GM18511 (cell line): ENCODE measurements at regions not wholly inside any gene's neighbourhood (a gene's known extent, or its start where the extent isn't known, plus 50 kb on each side); places are given as distances from the start of the nearest gene placed in this dataset.

Experiments used
- ATAC-seq: cut with Tn5 transposase; IDR thresholded peaks from one replicate; pipeline ENCODE4 v1.9.1; 2021; ENCODE audit warnings: mild to moderate bottlenecking, moderate library complexity; ENCODE audit not compliant: unreplicated experiment

DNA sequence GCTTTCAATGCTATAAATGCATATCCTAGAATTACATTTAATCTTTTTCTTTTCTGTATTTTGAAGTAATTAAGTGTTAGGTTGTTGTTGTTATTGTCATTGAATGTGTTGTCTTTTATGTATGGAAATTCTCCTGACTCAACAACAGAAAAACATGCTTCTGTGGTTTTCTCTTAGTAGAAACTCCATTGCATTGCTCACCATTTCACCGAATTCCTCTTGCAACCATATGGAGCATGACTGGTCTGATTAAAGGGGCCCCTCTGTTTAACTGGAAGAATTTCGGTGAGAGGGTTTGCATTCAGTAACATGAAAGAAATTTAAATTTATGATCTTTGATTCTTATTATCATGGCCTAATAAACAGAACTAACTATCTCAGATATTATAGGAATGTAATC is 454.3 kb upstream of the JARID2 start:
- no peak for ATAC-seq

DNA sequence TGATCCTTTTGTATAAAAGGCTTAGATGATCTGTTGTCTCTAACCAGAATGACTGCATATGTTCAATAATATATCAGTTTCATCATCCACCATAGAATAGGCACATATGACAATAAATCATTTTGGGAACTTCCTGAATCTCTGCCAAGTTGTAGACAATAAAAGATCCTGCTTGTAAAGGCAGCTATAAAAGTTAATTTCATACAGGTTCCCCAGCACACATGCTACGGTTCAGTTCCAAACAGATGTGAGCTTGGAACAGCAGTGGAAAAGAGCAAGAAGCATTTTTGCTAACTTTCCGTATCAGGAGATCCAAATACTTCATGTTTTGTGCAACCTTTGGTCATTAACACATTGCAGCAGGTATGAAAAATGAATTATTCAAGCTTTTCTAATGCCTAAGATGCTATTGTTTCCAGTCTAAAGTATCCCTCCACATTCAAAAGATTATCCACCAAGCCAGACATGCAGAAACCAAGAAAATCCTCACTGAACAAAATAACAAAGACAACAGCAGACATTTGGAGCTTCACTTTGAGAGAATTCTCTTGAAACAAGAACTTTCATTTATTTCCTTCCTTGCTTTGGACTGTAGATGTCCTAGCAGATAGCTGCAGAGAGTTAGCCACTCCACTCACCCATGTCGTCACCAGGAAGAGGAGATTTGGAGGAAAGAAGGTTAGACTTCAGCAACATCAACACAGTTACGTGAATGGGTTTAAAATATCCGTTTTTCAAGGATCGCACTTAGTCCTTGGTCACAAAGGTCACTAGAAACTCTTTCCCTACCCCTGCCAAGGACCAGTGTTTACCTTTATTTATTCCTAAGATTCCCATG is 453.5 kb upstream of the JARID2 start:
- no peak for ATAC-seq

DNA sequence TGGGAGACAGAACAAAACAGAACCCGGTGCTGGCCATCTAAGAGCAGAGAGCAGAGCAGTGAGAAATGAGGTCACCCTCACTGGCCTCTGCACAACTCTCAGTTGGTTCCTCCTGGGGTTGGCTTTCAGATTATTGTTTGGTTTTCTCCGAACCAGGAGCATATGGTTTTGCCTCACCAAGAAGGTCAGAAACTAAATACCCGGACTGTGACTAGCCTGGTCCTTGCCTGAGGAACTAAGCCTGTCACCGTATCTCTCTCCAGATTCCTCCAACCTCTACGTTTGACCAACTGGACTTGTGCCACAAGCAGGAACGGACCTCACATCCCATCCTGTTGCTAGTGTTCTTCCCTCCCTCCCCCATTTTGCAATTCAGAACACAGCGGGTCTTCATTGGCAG is 450.4 kb upstream of the JARID2 start:
- ATAC-seq = no peak

DNA sequence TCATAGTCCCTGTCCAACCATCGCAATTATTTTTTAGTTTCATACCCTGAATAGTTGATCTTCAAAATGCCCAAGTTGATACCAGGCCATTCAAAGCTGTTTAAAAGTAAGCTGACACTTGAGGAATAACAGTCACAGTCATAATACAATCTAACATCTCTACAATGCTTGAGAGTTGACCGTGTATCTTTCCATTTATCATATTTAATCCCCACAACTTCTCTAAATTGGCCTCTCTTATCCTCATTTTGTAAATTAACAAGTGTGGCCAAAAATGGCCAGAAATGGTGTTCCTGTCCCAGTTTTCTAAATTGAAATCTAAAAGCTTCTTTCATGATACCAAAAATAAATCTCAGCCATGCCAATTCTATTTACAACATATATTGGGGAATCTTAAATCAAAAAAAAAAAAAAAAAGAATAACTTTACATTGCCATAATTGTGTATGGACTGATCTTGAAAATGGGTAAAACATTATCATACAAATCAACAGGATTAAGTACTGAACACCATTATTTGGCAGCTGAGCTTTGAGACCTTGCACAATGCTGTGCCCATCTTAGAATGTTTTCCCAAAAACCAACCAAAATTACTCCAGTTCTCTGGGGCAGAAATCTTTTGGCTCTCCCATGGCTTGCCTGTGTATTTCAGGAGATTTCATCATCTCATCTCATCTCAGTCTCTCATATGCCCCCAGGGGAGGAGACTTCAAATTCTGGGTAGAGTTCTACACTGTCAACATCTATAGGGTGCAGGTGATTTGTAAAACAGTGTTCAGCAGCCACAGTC is 448.7 kb upstream of the JARID2 start:
- no peak for ATAC-seq

DNA sequence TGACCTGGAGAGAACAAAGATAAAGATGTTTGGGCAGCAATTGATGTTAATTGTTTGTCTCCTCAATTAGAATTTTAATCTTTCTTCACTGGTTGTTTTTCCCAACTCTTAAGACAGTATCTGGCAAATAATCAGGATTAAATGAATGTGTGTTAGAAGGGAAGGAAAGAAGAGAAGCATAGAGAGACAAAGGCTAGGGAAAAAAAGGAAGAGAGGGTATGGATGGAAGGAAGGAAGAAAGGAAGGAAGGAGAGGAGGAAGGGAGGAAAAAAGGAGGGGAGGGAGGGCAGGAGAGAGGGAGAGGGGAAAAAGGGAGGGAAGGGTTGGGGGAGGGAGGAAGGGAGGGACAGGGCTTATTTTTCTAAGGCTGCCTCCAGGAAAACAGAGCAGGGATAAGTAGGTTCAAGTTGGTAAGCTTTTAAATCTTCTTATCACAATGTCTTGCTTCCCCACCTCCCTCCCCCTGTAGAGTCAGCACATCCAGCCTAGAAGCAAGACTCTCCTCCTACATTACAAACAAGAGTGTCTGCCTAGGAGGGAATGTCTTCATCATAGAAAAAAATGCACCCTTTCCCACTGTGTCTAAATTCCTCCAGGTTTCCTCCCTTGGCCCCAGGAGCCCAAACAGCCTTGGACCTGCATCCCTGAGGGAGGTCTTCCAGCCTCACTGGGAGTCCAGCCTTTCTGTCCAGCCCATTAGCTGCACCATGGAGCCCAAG is 447.8 kb upstream of the JARID2 start:
- no peak for ATAC-seq

DNA sequence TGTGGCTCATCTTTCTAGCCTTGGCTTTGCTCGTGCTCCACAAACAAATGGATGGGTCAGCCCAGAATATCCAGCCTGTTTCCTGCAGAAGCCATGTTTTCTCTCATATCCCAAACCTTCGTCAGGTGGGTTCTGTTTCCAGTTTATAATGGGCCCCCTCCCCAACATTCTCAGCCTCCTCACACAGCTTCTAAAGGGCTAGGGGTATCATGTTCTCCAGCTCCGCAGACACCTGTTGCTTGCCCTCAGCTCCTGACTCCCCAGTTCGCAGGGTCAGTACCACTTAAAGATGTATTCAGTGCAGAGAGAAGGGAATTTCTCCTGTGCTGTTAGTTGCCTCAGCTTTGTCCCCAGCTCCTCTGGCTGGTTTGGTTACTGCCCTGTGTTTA is 447.3 kb upstream of the JARID2 start:
- no peak for ATAC-seq

DNA sequence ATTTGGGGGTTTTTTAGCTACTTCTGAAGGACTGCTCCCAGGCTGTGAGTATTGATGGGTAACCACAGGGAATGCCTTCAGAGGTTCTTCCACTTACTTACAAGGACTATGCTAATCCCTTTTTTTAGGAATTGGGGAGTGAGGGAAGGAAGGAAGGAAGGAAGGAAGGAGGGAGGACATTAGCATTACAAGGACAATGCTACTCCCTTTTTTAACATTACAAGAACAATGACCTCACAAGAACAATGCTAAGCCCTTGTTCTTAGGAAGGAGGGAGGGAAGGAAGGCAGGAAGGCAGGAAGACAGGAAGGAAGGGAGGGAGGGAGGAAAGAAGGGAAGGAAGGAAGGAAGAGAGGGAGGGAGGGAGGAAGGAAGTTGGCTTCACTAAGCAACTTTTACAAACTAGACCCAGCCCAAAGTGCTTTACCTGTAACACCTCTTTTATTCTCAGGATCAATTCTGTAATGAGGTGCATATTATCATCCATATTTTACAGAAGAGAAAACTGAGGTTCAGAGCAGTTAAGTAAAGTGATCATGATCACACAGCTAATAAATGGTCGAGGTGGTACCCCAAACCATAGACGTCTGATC is 446.8 kb upstream of the JARID2 start:
- ATAC-seq = no peak

DNA sequence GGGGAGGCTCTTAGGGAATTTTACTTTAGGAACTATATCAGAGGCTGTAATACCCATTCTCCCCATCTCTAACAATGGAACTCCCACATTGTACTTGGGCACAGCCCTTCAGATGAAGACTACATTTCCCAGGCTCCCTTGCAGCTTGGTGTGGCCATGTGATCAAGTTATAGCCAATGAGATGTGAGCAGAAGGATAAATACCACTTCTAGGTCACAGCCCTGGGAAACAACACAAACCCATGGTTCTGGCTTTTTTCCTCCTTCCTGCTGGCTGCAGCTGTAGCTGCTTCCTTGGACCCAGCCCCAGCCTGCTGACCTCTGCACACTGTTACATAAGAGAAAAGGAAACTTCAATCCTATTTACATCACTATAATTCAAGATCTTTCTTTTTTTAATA is 445.9 kb upstream of the JARID2 start:
- no peak for ATAC-seq

DNA sequence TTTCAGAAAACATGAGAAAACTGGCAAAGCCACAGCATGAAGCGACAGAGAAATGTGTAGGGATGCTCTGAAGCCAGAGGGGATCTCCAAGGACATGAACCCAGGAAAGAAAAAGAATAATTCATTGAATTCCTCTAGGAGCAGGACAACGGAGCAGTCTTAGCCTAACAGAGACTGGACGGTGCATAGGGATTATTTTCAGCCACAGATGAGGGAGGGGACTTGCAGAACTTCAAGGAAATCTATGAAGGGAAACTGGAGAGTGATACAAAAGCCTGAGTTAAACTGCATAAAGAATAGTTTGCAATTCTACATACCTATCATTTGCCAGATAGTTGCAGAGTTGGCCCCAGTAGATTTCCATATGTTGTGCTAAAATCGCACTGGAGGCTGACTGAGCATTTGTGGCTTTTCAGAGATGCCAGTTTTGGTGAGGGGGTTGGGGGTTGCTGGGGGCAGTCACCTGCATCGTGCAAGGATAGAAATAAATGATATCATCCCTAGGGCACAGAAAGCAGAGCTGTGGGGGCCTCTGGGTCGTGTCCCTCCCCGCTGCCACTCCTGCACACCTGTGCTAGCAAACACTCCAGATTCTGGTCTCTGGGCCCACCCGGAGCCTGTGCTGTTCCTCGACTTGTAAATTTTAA is 443.2 kb upstream of the JARID2 start:
- no peak for ATAC-seq

DNA sequence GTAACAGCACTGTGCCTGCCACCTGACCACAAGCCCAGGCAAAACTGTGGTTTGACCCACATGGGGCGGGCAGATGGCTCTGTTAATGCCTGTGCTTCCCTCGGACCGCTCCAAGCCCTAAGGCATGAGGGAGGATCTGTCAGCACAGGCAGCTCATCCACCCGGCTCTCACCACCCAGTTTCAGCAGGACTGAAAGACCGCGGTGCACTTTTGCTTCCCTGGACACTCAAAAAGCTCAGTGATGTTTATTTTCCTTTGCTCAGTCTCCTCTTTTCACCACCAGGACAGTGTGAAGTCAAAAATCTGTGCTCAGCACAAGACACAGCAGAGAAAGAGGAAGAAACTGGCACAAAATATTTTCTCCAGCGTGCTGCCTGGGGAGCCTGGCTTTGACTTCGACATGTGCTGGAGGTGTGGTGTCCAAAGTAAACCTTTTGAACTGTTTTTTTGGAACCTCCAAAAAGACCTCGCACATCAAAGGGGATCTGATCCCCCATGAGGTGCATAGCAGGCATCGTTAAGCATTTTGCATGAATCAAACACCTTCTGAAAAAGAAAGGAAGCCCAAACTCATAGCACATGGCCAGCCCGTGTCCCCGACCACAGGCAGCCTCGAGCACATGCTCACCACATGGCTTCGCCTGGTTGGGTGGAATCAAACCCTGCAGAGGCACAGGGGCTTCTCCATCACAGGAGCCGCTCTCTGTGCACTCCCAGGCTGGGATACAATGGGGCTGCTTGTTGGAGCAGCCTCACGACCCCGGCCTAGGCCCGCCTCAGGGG is 441.7 kb upstream of the JARID2 start:
- ATAC-seq = no peak

DNA sequence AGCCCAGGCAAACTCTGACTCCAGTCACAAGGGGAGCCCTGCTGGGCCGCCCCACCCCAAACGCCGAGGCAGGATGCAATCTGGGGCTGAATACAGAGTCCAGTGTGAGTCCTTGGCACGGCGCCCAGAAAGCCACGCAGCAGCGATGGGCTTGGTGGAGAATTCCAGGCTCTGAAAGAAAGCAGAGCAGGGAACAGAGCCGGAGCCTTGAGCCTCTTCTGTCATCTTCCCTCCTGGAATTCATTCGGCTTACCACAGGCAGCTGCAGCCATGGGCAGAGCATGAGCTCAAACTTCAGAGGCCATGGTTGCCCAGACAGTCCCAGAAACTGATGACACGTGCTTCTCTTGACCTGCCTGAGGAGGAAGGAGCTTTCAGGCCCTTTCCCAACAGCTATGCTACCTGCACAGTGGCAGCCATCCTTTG is 441.1 kb upstream of the JARID2 start:
- no peak for ATAC-seq

DNA sequence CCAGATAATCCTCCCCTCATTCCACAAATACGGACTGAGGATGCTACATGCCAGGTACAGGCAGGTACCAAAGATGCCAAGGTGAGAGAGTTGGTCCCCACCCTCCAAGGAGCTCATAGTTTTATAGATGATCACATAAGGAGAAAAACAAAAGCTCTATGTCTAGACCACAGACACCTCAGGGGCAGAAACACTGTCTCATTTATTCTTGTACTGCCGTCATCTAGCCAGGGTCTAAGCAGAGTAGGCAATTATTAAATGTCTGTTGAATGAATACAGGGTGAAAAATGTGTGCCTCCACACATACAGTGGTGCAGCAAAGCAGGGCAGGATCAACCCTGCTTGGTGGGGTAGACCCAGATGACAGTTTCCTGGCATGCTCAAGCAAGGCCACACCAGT is 439.8 kb upstream of the JARID2 start:
- ATAC-seq = no peak

DNA sequence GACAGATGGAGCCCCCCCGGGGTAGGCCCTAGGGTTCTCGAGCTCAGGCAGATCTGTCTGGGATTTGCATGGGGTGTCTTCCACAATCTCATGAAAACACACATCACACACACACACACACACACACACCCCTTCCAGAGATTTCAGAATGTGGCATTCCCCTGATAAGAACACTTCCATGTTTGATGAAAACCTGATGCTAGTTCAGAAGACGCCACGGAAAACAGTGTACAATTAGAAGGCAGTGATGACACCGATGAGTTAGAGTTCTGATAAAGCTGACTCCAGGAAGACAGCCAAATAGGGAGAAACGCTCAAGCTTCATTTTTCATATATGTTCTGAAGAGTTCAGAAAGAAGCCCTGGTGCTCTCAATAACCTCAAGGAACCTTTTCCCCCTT is 438.7 kb upstream of the JARID2 start:
- no peak for ATAC-seq

DNA sequence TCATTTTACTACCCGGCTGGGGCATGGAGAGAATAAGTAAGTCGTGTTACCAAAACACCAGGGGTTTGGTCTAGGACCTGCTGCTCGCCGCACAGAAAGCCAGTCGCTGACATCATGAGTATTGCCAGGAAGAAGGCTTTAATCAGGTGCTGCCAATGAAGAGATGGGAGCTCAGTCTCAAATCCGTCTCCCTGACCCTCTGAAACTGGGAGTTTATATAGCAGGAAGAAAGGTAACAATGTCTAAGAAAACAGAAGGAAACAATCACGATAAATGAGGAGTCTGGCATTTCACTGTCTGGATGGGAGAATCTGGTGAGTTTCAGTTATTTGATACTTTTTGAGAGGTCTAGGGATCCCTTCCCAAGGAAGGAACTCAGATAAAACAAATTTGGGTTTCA is 437.9 kb upstream of the JARID2 start:
- ATAC-seq = no peak

DNA sequence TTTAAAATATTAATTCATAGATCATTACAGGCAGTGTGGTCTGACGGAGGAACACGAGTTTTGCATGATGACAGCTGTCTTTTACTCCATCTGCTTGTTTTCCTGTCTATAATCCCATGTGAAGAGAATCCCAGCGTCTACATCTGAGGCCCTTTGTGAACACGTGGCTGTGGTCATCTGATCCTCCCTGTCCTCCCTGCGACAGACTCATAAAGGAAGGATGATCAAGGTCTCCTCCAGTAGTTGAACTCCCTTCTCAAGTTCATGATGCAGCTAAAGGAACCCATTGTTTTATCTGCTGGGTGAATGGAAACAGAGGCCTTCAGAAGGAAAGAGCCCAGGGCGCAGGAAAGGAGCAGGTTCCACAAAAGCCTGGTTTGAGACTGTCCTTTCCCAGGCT is 435.8 kb upstream of the JARID2 start:
- no peak for ATAC-seq

DNA sequence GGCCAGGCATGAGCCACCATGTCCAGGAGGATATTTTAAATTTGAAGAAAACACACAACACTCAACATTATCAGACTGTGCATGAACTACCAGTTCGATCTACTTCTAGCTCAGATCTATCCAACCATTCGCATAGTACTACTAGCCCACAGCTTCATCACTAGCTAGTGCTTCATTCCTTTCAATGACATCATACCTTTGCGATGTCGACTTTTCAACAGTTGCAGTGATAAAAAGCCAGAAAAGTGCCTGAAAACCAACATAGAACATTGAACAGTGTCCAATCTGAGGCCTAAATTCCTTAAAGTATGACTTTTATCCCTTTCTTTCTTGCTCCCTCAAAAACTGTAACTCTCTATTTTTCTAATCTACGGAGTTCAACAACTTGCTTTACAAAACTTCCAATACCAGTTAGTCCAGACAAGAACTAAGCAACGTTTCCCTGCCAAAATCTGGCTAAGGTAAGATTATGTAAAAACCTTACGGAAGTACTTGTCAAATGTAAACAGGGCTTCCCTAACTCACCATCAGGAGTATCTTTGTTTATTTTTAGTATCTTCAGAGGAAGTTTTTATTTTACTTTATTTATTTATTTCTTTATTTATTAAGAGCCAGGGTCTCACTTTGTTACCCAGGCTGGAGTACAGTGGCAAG is 434.0 kb upstream of the JARID2 start:
- ATAC-seq = no peak

DNA sequence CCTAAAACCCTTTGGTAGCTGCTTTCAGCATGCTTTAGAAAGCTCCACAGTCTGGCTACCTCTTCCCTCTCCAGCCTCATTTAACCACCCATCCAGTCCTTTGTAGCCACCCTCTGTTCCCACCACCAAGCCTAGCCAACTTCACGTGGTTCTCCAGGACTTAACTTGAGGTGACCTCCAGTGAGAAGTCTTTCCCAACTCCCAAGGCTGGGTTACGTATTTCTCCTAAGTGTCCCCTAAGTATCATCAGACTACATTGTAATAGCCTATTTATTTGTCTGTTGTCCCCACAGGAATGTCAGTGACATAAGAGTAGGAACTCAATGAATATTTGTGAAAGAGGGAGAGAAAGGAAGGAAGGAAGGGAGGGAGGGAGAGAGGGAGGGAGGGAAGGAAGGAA is 431.9 kb upstream of the JARID2 start:
- ATAC-seq = no peak

DNA sequence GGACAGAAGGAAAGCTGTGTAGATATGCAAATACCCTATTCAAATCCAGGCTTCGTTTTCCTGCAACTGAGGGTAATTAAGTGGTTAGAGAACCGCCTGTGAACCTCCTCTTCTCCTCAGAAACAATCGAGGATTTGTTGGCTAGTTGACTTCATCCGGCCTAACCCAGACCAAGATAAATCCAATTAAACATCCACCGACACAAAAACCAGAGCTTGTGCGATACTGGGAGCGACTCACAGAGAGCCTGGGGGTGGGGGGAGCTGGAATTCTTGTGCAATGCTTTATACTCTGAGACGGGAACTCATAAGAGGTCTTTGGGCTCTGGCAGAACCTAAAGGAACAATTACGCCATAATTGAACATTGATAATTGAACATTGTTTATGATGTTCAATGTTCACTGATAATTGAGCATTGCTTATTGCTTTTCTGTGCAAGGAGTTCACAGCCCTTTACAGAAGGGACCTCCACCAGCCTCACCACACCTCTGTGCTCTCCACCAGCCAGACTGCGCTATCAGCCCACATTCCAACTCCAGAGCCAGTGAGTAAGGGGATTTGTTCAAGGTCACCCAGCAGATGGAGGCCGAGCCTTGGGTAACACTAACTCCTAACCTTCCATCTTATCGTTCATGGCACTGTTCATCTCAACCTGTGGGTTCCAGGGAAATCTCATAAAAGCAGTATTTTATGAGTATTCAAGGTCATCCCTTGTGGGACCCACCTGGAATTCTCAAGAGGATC is 429.6 kb upstream of the JARID2 start:
- no peak for ATAC-seq

DNA sequence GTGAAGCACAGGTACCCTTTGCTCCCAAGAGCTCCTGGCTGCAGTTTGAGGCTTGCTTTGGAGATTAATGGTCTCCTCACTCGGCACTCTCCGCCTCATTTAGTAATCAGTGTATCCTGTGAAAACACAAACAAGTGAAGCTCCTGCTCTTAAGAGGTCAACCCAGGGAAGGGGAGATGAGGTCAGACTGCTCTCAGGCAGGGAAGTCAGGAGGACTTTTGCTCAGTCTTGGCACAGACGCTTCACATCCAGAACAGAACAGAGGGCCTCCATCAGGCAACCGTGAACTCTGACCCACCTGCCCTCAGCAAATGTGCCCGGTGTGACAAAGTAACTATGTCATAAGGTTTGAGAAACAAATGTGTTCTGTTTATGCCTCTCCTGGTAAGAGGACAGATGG is 428.8 kb upstream of the JARID2 start:
- ATAC-seq = no peak
